GM06990 (cell line): ENCODE measurements at regions not wholly inside any gene's neighbourhood (a gene's known extent, or its start where the extent isn't known, plus 50 kb on each side); places are given as distances from the start of the nearest gene placed in this dataset.
A peak's percentile ranks its signal among the peaks of the same experiment; 100 is the strongest.

Experiments
- DNase-seq: peaks from one replicate; pipeline ENCODE4 v3.0.0-alpha.2; 2011; ENCODE audit not compliant: insufficient read length; ENCODE audit errors: extremely low read depth
- H3K27me3 ChIP-seq: replicated peaks from 2 replicates; pipeline ENCODE4 v1.6.0; 2011; ENCODE audit warnings: low read length; ENCODE audit not compliant: control insufficient read depth, insufficient read depth
- H3K36me3 ChIP-seq: 2 replicates; pipeline ENCODE4 v1.5.1; 2011; ENCODE audit warnings: low read length; ENCODE audit not compliant: control insufficient read depth, insufficient read depth
- H3K4me3 ChIP-seq: replicated peaks from 2 replicates; pipeline ENCODE4 v1.5.1; 2011; ENCODE audit warnings: low read depth, mild to moderate bottlenecking, control low read depth, low read length
- CTCF ChIP-seq: IDR thresholded peaks from 2 replicates; pipeline ENCODE4 v1.5.1; 2011; ENCODE audit warnings: low read length, control low read depth, mild to moderate bottlenecking, inconsistent platforms; ENCODE audit not compliant: insufficient read depth, poor library complexity, severe bottlenecking

- Histone ChIP-seq H3K36me3 (no peaks in the 10 kb centered on the region), H3K27me3 (no peaks in the 10 kb centered on the region; the same call in 1 of the 2 replicates), H3K4me3 (no peak overlapping the region)
- DNase-seq, result no peak
- peak; percentile 75 for TF ChIP-seq CTCF
These were observed 334.5 kb upstream of the NOCT start for GRCh38 chr4:138680989-138681604.

DNA sequence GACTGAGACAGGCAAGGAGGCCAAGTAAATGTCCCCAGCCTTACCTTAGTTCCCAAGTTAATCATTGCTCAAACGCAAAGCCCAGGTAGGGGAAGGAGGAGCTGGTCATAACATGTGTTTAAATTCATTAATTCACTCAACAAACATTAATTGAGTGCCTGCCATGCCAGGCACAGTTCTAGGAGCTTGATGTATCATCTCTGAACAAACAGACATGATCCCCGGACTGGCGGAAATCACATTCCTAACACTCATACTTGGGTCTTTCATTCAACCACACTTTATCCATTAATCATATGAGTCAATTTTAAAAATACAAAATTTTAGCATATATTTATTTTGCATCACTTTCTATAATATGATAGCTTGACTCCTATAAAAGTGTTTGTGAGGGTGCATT lies 335.3 kb upstream of the NOCT start:
- no peak for TF ChIP-seq CTCF

GRCh38 chr4:138678985-138679746 lies 336.4 kb upstream of the NOCT start:
- TF ChIP-seq CTCF, result no peak
- Histone ChIP-seq H3K4me3 (no peak overlapping the region), H3K36me3 (no peaks in the 10 kb centered on the region), H3K27me3 (no peaks in the 10 kb centered on the region; the same call in 1 of the 2 replicates)
- DNase-seq, result no peak

More for the DNA sequence above, 335.3 kb upstream of the NOCT start:
- DNase-seq, result no peak
- Histone ChIP-seq H3K27me3 (no peaks in the 10 kb centered on the region; the same call in 1 of the 2 replicates), H3K4me3 (no peak overlapping the region), H3K36me3 (no peaks in the 10 kb centered on the region)

DNA sequence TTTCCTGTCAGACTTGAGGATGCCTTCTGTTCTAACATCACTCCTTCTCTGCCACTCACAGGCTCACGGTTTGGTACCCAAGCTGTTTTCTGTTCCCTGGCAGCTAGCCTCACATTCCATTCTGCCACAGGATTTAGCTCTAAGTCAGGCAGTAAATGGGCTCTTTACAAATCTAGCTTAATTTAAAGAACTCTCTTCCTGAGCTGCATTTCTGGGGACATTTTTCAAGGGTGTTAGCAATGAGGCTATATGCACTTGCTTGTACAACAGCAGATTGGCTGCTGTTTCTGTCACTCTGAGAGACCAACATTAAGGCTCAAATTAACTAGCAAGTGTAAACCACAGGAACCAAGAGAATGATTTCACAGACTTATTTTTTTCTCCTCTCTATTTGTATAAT lies 337.8 kb upstream of the NOCT start:
- Histone ChIP-seq H3K4me3 (no peak overlapping the region), H3K27me3 (no peaks in the 10 kb centered on the region; the same call in 1 of the 2 replicates), H3K36me3 (no peaks in the 10 kb centered on the region)
- no peak for DNase-seq
- TF ChIP-seq CTCF, result no peak

GRCh38 chr4:138677212-138677611 lies 338.4 kb upstream of the NOCT start:
- Histone ChIP-seq H3K27me3 (no peaks in the 10 kb centered on the region), H3K36me3 (no peaks in the 10 kb centered on the region), H3K4me3 (no peak overlapping the region)
- TF ChIP-seq CTCF, result no peak
- DNase-seq, result no peak
